Brain pericyte (primary cell): ENCODE measurements at regions not wholly inside any gene's neighbourhood (a gene's known extent, or its start where the extent isn't known, plus 50 kb on each side); places are given as distances from the start of the nearest gene placed in this dataset.
A peak's percentile ranks its signal among the peaks of the same experiment; 100 is the strongest.

Experiments
- DNase-seq: peaks from one replicate; pipeline ENCODE4 v3.0.0-alpha.2; 2012; ENCODE audit warnings: low read depth, low spot score

GRCh38 chr5:71864730-71865601 lies 145.9 kb downstream of the CARTPT start:
- DNase-seq = no peak

GRCh38 chr5:71865665-71866320 lies 146.7 kb downstream of the CARTPT start:
- no peak for DNase-seq

GRCh38 chr5:71872311-71872864 lies 153.3 kb downstream of the CARTPT start:
- no peak for DNase-seq

GRCh38 chr5:71873191-71873591 lies 154.1 kb downstream of the CARTPT start:
- DNase-seq = no peak

- DNase-seq = no peak
These were observed 155.4 kb downstream of the CARTPT start for GRCh38 chr5:71874521-71874920.

GRCh38 chr5:71877511-71877910 lies 158.4 kb downstream of the CARTPT start:
- no peak for DNase-seq

- DNase-seq = no peak
These were observed 161.5 kb downstream of the CARTPT start for GRCh38 chr5:71880536-71880935.

GRCh38 chr5:71882826-71883741 lies 164.0 kb downstream of the CARTPT start:
- DNase-seq = peak; percentile 34

GRCh38 chr5:71883742-71884103 lies 164.6 kb downstream of the CARTPT start:
- peak; percentile 53 for DNase-seq

GRCh38 chr5:71884926-71885325 lies 165.9 kb downstream of the CARTPT start:
- DNase-seq = no peak

GRCh38 chr5:71886406-71886805 lies 167.3 kb downstream of the CARTPT start:
- no peak for DNase-seq

GRCh38 chr5:71887680-71888079 lies 168.6 kb downstream of the CARTPT start:
- peak; percentile 64 for DNase-seq

GRCh38 chr5:71891406-71891805 lies 172.3 kb downstream of the CARTPT start:
- DNase-seq = no peak

GRCh38 chr5:71891856-71892255 lies 172.8 kb downstream of the CARTPT start:
- no peak for DNase-seq

- no peak for DNase-seq
These were observed 173.7 kb downstream of the CARTPT start for GRCh38 chr5:71892641-71893365.

- DNase-seq = no peak
These were observed 174.4 kb downstream of the CARTPT start for GRCh38 chr5:71893451-71893850.

GRCh38 chr5:71894091-71894490 lies 175.0 kb downstream of the CARTPT start:
- no peak for DNase-seq

GRCh38 chr5:71895546-71895945 lies 176.5 kb downstream of the CARTPT start:
- no peak for DNase-seq

GRCh38 chr5:71899865-71900342 lies 180.8 kb downstream of the CARTPT start:
- DNase-seq = no peak

- no peak for DNase-seq
These were observed 184.7 kb downstream of the CARTPT start for GRCh38 chr5:71903808-71904207.

- DNase-seq = no peak
These were observed 185.8 kb downstream of the CARTPT start for GRCh38 chr5:71904852-71905251.
